Right lobe of liver (tissue), 4 donors: ENCODE measurements at regions not wholly inside any gene's neighbourhood (a gene's known extent, or its start where the extent isn't known, plus 50 kb on each side); places are given as distances from the start of the nearest gene placed in this dataset.

Experiments
- POLR2A ChIP-seq: fragments of 450-650 bp; IDR thresholded peaks from one replicate; pipeline ENCODE4 v1.6.1; 2017; ENCODE audit warnings: antibody characterized with exemption, mild to moderate bottlenecking
- TF ChIP-seq, protein P1 (sequence below), 4 donors: fragments of 200-600 bp in 3 of 4; fragments of 450-650 bp in 1 of 4; IDR thresholded peaks; one replicate each; pipeline versions ENCODE4 v1.5.1 to v1.8.0; 2016 to 2022; ENCODE audit warnings: antibody characterized with exemption in 4 of 4, mild to moderate bottlenecking in 2 of 4
- donor health status: DM: no; HTN: no; CAD: no.
- donor health status: DM: no; HTN: no; CAD: no.
- donor health status: DM: no; HTN: yes; CAD: no.

DNA sequence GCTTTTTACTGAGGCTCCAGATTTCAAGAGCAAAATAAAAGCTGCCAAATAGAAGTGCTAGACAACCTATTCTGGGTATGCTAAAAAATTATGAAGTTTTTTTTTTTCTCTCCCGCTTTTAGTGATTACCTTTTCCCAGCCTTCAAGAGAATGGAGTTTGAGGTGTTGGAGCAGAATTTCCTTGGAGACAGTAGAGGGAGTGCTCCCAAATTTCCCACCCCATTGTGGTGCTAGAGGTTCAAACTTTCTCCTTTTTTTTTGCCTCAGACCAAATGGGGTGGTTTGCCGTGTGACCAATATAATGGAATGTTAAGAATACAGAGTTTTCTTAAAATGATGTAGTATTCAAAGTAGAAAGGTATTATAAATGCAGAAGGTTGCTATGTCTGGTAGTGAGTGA is 244.2 kb upstream of the RIOK2 start:
- TF ChIP-seq, protein P1, sequence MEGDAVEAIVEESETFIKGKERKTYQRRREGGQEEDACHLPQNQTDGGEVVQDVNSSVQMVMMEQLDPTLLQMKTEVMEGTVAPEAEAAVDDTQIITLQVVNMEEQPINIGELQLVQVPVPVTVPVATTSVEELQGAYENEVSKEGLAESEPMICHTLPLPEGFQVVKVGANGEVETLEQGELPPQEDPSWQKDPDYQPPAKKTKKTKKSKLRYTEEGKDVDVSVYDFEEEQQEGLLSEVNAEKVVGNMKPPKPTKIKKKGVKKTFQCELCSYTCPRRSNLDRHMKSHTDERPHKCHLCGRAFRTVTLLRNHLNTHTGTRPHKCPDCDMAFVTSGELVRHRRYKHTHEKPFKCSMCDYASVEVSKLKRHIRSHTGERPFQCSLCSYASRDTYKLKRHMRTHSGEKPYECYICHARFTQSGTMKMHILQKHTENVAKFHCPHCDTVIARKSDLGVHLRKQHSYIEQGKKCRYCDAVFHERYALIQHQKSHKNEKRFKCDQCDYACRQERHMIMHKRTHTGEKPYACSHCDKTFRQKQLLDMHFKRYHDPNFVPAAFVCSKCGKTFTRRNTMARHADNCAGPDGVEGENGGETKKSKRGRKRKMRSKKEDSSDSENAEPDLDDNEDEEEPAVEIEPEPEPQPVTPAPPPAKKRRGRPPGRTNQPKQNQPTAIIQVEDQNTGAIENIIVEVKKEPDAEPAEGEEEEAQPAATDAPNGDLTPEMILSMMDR (IDR thresholded peaks at IDR 0.05), result no peak
- TF ChIP-seq POLR2A, result no peak
